GM19035 (cell line): ENCODE measurements at regions not wholly inside any gene's neighbourhood (a gene's known extent, or its start where the extent isn't known, plus 50 kb on each side); places are given as distances from the start of the nearest gene placed in this dataset.
A peak's percentile ranks its signal among the peaks of the same experiment; 100 is the strongest.
"Not testable (repeated sequence)": the region's sequence is repeated elsewhere in the genome, so short reads cannot be mapped to it uniquely, and the experiment has no call there.

ENCODE experiments used
- ATAC-seq: cut with Tn5 transposase; IDR thresholded peaks from one replicate; pipeline ENCODE4 v1.9.1; 2021; ENCODE audit not compliant: unreplicated experiment

GRCh38 chr1:173341971-173342370 lies 134.8 kb upstream of the TNFSF4 start:
- ATAC-seq, result no peak

- ATAC-seq, result no peak
Observed at GRCh38 chr1:173342736-173343135, 134.4 kb upstream of the PRDX6 start.

GRCh38 chr1:173344034-173344743 lies 132.9 kb upstream of the PRDX6 start:
- ATAC-seq, result no peak

- no peak for ATAC-seq
Observed at GRCh38 chr1:173347282-173347818, 129.8 kb upstream of the PRDX6 start.

GRCh38 chr1:173352635-173353034 lies 124.5 kb upstream of the PRDX6 start:
- ATAC-seq, result not testable (repeated sequence)

- no peak for ATAC-seq
Observed at GRCh38 chr1:173353350-173353749, 123.8 kb upstream of the PRDX6 start.

GRCh38 chr1:173354937-173355280 lies 122.2 kb upstream of the PRDX6 start:
- ATAC-seq, result no peak

GRCh38 chr1:173355281-173356031 lies 121.7 kb upstream of the PRDX6 start:
- peak; percentile 64 for ATAC-seq

GRCh38 chr1:173356191-173356762 lies 120.9 kb upstream of the PRDX6 start:
- ATAC-seq, result no peak

GRCh38 chr1:173360487-173361063 lies 116.6 kb upstream of the PRDX6 start:
- ATAC-seq, result no peak

GRCh38 chr1:173362543-173362942 lies 114.6 kb upstream of the PRDX6 start:
- no peak for ATAC-seq

GRCh38 chr1:173364827-173365226 lies 112.3 kb upstream of the PRDX6 start:
- ATAC-seq, result no peak

- no peak for ATAC-seq
Observed at GRCh38 chr1:173365341-173365740, 111.8 kb upstream of the PRDX6 start.

GRCh38 chr1:173367136-173367535 lies 110.0 kb upstream of the PRDX6 start:
- no peak for ATAC-seq

- not testable (repeated sequence) for ATAC-seq
Observed at GRCh38 chr1:173370586-173370985, 106.5 kb upstream of the PRDX6 start.

- not testable (repeated sequence) for ATAC-seq
Observed at GRCh38 chr1:173376065-173376464, 101.1 kb upstream of the PRDX6 start.

- no peak for ATAC-seq
Observed at GRCh38 chr1:173377266-173377665, 99.9 kb upstream of the PRDX6 start.

GRCh38 chr1:173383351-173383750 lies 93.8 kb upstream of the PRDX6 start:
- no peak for ATAC-seq

- ATAC-seq, result no peak
Observed at GRCh38 chr1:173388352-173388751, 88.8 kb upstream of the PRDX6 start.

- no peak for ATAC-seq
Observed at GRCh38 chr1:173392895-173393658, 84.1 kb upstream of the PRDX6 start.

- ATAC-seq, result no peak
Observed at GRCh38 chr1:173393659-173394000, 83.5 kb upstream of the PRDX6 start.
